ENCODE measurements at regions not wholly inside any gene's neighbourhood (a gene's known extent, or its start where the extent isn't known, plus 50 kb on each side); places are given as distances from the start of the nearest gene placed in this dataset.

DNA sequence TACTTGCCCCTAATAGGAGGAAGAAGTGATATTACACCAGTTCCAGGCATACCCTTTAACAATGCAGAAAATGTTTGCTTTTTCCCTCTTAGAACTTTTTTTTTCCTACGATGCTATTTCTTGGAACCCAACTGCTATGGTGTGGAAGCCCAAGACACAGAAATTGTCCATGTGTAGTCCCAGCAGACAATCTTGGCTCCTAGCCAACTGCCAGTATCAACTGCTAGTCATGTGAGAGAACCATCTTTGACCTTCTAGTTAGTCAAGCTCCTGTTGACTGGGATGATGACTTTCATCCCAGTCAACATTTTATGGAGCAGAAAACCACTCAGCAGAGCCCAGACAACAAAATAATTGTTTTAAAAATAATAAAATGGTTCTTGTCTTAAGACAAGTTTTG lies 532.4 kb downstream of the TLR4 start:
- TF ChIP-seq, protein P1, sequence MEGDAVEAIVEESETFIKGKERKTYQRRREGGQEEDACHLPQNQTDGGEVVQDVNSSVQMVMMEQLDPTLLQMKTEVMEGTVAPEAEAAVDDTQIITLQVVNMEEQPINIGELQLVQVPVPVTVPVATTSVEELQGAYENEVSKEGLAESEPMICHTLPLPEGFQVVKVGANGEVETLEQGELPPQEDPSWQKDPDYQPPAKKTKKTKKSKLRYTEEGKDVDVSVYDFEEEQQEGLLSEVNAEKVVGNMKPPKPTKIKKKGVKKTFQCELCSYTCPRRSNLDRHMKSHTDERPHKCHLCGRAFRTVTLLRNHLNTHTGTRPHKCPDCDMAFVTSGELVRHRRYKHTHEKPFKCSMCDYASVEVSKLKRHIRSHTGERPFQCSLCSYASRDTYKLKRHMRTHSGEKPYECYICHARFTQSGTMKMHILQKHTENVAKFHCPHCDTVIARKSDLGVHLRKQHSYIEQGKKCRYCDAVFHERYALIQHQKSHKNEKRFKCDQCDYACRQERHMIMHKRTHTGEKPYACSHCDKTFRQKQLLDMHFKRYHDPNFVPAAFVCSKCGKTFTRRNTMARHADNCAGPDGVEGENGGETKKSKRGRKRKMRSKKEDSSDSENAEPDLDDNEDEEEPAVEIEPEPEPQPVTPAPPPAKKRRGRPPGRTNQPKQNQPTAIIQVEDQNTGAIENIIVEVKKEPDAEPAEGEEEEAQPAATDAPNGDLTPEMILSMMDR (optimal IDR thresholded peaks at IDR 0.05 in 1 of 3, IDR thresholded peaks at IDR 0.05 in 1 of 3, conservative IDR thresholded peaks at IDR 0.05 in 1 of 3; ENCODE audit: extremely low read depth in 1 of 3, insufficient read depth in 2 of 3, low read length in 3 of 3) = no peak
- TF ChIP-seq EZH2 (IDR thresholded peaks at IDR 0.05; ENCODE audit: low read length) = no peak
